Mesodermal cell (in vitro differentiated cells): ENCODE measurements at regions not wholly inside any gene's neighbourhood (a gene's known extent, or its start where the extent isn't known, plus 50 kb on each side); places are given as distances from the start of the nearest gene placed in this dataset.

ENCODE experiments used
- H3K27ac ChIP-seq: 2 replicates; pipeline ENCODE4 v1.7.0; 2013; ENCODE audit warnings: mild to moderate bottlenecking, low read depth, low read length, moderate library complexity; ENCODE audit not compliant: severe bottlenecking
- H3K36me3 ChIP-seq: 2 replicates; pipeline ENCODE4 v1.7.1; 2013; ENCODE audit warnings: mild to moderate bottlenecking, low read length, moderate library complexity; ENCODE audit not compliant: control insufficient read depth, insufficient read depth
- H3K4me1 ChIP-seq: one replicate; pipeline ENCODE4 v1.7.1; 2013; ENCODE audit warnings: mild to moderate bottlenecking, low read length; ENCODE audit not compliant: insufficient read depth, control insufficient read depth, poor library complexity, severe bottlenecking
- H3K4me3 ChIP-seq: 2 replicates; pipeline ENCODE4 v1.7.0; 2013; ENCODE audit warnings: low read length, control low read depth, mild to moderate bottlenecking; ENCODE audit not compliant: insufficient read depth, poor library complexity, severe bottlenecking; ENCODE audit errors: extremely low read depth
- H3K9me3 ChIP-seq: 2 replicates; pipeline ENCODE4 v1.7.1; 2013; ENCODE audit warnings: mild to moderate bottlenecking, low read length, moderate library complexity; ENCODE audit not compliant: control insufficient read depth
- WGBS, 2 experiments: methylation state at CpG; one replicate each; pipeline ENCODE4 v1.1.5; 2013; ENCODE audit warnings: missing lambda C conversion rate in 2 of 2; ENCODE audit not compliant: insufficient coverage in 2 of 2; 5-methylcytosine and 5-hydroxymethylcytosine counted together

DNA sequence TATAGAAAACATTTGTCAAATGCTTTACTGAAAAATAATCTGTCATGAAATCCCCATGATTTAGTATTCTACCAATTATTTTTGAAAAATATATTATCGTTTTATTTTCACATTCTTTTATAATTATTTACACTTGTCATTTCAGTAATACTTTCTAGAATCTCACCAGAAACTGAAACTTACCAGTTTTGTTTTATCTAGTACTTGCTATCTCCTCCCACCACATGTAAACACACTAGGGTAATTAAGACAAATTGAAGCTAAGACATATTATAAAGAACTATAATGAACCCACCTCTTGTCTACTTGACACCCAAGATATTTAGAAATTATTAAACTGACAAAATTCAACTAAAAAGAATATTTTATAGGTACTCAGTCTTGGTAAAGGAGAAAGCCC lies 51.5 kb upstream of the GRM3 start:
- no peak overlapping the region for H3K4me3 ChIP-seq
- WGBS, 2 experiments, result no CpG with 5 or more reads among the region's 1 CpG

GRCh38 chr7:86574006-86574405 lies 69.7 kb upstream of the GRM3 start:
- H3K36me3 ChIP-seq, result no peaks in the 10 kb centered on the region
- 83 to 88% methylated on average over 2 to 6 of the region's 9 CpGs for WGBS, 2 experiments
- no peak overlapping the region for H3K27ac ChIP-seq
- H3K4me1 ChIP-seq, result no peaks in the 10 kb centered on the region
- no peaks in the 10 kb centered on the region for H3K9me3 ChIP-seq
- no peak overlapping the region for H3K4me3 ChIP-seq

More for the DNA sequence above, 51.5 kb upstream of the GRM3 start:
- Histone ChIP-seq H3K4me1 (no peaks in the 10 kb centered on the region), H3K36me3 (no peaks in the 10 kb centered on the region), H3K9me3 (no peaks in the 10 kb centered on the region), H3K27ac (no peak overlapping the region)

DNA sequence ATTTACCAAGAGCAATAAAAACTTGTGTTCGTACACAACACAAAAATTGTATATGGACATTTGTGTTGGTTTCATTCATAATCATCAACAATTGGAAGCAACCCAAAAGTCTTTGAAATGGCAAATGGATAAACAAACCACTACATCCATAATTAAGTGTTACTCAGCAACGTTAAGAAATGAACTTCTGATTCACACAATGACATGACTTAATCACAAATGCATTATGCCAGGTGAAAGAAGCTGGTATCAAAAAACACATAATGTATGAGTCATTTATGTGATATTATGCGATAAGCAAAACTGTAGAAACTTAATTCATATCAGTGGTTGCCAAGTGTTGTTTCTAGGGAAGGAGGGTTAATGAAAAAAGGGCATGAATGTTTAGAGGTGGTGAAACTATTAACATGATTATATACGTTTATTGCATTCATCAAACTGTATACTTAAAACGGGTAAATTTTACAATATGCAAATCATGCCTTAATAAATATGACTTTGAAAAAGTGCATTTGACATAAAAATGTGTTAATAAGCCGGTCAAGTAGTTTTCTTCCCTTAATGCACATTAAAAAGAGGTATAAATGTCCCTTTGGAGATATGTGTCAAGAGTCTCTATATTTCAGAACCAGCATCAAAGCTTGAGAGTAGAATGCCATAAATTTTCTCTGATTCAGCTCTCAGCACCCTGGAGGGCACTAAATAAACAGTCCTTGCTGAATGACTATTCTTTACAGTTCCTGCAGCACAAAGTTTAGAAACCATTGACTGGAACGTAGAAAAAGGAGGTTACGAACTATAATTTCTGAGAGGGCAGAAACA lies 84.8 kb upstream of the GRM3 start:
- Histone ChIP-seq H3K36me3 (no peaks in the 10 kb centered on the region), H3K9me3 (no peaks in the 10 kb centered on the region), H3K4me3 (no peak overlapping the region), H3K27ac (no peak overlapping the region), H3K4me1 (no peaks in the 10 kb centered on the region)
- 73 to 87% methylated on average over 3 to 4 of the region's 8 CpGs for WGBS, 2 experiments

DNA sequence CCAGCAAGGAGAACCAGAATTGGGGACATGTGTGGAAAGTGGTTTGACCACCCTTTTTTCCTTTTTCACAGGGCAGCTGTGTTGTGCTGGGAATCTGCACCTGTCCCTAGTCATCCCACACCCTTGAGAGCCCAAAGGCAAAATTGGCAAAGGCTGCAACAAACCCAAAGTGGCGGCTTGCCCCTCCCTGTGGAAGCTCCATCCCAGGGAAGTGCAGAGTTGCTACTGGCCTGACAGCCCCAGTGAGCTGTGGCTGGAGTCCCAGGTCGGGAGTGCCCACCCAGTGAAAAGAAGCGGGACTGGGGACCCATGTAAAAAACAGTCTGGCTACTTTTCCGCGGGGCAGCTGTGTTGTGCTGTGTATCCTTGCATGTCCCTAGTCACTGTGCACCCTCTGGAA lies 109.1 kb upstream of the GRM3 start:
- no peaks in the 10 kb centered on the region for H3K4me1 ChIP-seq
- no peaks in the 10 kb centered on the region for H3K36me3 ChIP-seq
- H3K27ac ChIP-seq, result no peak overlapping the region
- no peak overlapping the region for H3K4me3 ChIP-seq
- no peaks in the 10 kb centered on the region for H3K9me3 ChIP-seq
- WGBS, 2 experiments, result 89 to 92% methylated on average over 5 of the region's 5 CpGs

- no peaks in the 10 kb centered on the region for H3K36me3 ChIP-seq
- H3K9me3 ChIP-seq, result no peaks in the 10 kb centered on the region
- no peak overlapping the region for H3K4me3 ChIP-seq
- H3K27ac ChIP-seq, result no peak overlapping the region
- no peaks in the 10 kb centered on the region for H3K4me1 ChIP-seq
- 100% methylated on average over 1 of the region's 1 CpG; no CpG with 5 or more reads in 1 of the 2 experiments for WGBS, 2 experiments
These were observed 139.5 kb upstream of the GRM3 start for GRCh38 chr7:86504229-86504628.

GRCh38 chr7:86499986-86500385 lies 143.7 kb upstream of the GRM3 start:
- no peaks in the 10 kb centered on the region for H3K36me3 ChIP-seq
- peaks cover 5% of the 10 kb centered on the region for H3K4me1 ChIP-seq
- H3K9me3 ChIP-seq, result no peaks in the 10 kb centered on the region
- no CpG with 5 or more reads among the region's 1 CpG for WGBS, 2 experiments
- H3K27ac ChIP-seq, result no peak overlapping the region
- H3K4me3 ChIP-seq, result no peak overlapping the region

DNA sequence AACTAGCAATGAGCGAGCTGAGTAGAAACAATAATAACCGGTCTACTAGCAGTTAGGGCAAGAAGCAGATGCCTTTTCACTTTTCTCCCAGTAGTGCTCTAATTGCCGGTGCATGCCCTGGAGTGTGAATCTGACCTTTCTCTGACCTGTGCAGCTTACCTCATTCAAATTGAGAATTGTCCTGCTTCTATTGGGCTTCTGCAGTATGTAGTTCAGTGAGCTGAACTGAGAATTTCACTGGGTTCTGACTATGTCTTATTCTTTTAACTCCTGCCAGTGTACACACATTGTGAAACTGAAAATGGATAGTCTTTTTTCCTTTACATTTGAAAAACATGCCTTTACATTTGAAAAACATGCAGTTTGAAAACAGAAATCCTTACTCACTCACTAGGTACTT lies 157.9 kb upstream of the GRM3 start:
- Histone ChIP-seq H3K27ac (no peak overlapping the region), H3K9me3 (no peaks in the 10 kb centered on the region), H3K4me3 (no peak overlapping the region), H3K4me1 (no peaks in the 10 kb centered on the region), H3K36me3 (no peaks in the 10 kb centered on the region)
- 100% methylated on average over 2 to 3 of the region's 3 CpGs for WGBS, 2 experiments

DNA sequence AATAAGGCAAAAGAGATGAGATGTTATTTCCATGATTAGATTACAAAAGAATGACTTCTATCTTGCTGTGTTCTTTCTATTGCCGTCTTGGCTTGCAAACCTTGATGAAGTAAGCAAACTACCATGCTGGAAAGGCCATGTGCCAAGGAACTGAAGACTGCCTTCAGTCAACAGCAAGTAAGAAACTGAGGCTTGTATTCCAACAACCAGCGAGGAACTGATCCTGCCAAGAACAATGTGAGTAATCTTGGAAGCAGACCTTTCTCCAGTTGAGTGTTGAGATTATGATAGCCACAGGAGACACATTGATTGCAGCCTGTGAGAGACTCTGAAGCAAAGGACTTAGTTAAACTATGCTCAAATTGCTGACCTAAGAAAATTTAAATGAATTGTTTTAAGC lies 164.6 kb upstream of the GRM3 start:
- H3K36me3 ChIP-seq, result no peaks in the 10 kb centered on the region
- WGBS, 2 experiments, result 66 to 67% methylated on average over 2 of the region's 2 CpGs
- H3K4me1 ChIP-seq, result no peaks in the 10 kb centered on the region
- H3K4me3 ChIP-seq, result no peak overlapping the region
- no peaks in the 10 kb centered on the region for H3K9me3 ChIP-seq
- no peak overlapping the region for H3K27ac ChIP-seq

- Histone ChIP-seq H3K27ac (no peak overlapping the region), H3K4me1 (no peaks in the 10 kb centered on the region), H3K36me3 (no peaks in the 10 kb centered on the region), H3K9me3 (no peaks in the 10 kb centered on the region), H3K4me3 (no peak overlapping the region)
- whole genome bisulfite sequencing, 2 experiments, result 80 to 88% methylated on average over 1 of the region's 2 CpGs
These were observed 166.3 kb upstream of the GRM3 start for GRCh38 chr7:86477343-86477935.

GRCh38 chr7:86470763-86471162 lies 172.9 kb upstream of the GRM3 start:
- Histone ChIP-seq H3K9me3 (no peaks in the 10 kb centered on the region), H3K4me1 (no peaks in the 10 kb centered on the region), H3K4me3 (no peak overlapping the region), H3K27ac (no peak overlapping the region), H3K36me3 (no peaks in the 10 kb centered on the region)
- WGBS, 2 experiments, result no CpG with 5 or more reads among the region's 1 CpG

- WGBS, 2 experiments, result 0 to 19% methylated on average over 2 to 5 of the region's 9 CpGs
- Histone ChIP-seq H3K36me3 (no peaks in the 10 kb centered on the region), H3K27ac (no peak overlapping the region), H3K9me3 (no peaks in the 10 kb centered on the region), H3K4me3 (no peak overlapping the region), H3K4me1 (no peaks in the 10 kb centered on the region)
These were observed 173.9 kb upstream of the GRM3 start for GRCh38 chr7:86469680-86470295.
